Right atrium auricular region (tissue), 2 donors: ENCODE measurements at regions not wholly inside any gene's neighbourhood (a gene's known extent, or its start where the extent isn't known, plus 50 kb on each side); places are given as distances from the start of the nearest gene placed in this dataset.

ENCODE experiments used
- DNase-seq: peaks from one replicate; pipeline ENCODE4 v3.0.0-alpha.2; 2019; ENCODE audit warnings: low spot score
- H3K27ac ChIP-seq, 2 donors: fragments of 200-600 bp; sonication (generic); 1 replicate in 1 of 2; 2 replicates in 1 of 2; pipeline ENCODE4 v1.5.1; 2016 to 2019
- H3K27me3 ChIP-seq, 2 donors: fragments of 200-600 bp; sonication (generic); one replicate each; pipeline versions ENCODE4 v1.5.1 to v1.6.0; 2017 to 2019
- H3K36me3 ChIP-seq: fragments of 200-600 bp; sonication (generic); one replicate; pipeline ENCODE4 v1.5.1; 2016
- H3K4me1 ChIP-seq, 2 donors: fragments of 200-600 bp; sonication (generic); one replicate each; pipeline versions ENCODE4 v1.5.1 to v1.6.0; 2017 to 2019
- H3K4me3 ChIP-seq, 2 donors: fragments of 200-600 bp; sonication (generic); 1 replicate in 1 of 2; 2 replicates in 1 of 2; pipeline ENCODE4 v1.5.1; 2017 to 2019; ENCODE audit warnings: mild to moderate bottlenecking in 1 of 2, moderate library complexity in 1 of 2
- H3K9me3 ChIP-seq, 2 donors: fragments of 200-600 bp; sonication (generic); one replicate each; pipeline ENCODE4 v1.5.1; 2019
- TF ChIP-seq, protein P1 (sequence below), 2 donors: fragments of 200-600 bp; sonication (generic); IDR thresholded peaks; one replicate each; pipeline ENCODE4 v1.5.1; 2019; ENCODE audit warnings: antibody characterized with exemption in 2 of 2

DNA sequence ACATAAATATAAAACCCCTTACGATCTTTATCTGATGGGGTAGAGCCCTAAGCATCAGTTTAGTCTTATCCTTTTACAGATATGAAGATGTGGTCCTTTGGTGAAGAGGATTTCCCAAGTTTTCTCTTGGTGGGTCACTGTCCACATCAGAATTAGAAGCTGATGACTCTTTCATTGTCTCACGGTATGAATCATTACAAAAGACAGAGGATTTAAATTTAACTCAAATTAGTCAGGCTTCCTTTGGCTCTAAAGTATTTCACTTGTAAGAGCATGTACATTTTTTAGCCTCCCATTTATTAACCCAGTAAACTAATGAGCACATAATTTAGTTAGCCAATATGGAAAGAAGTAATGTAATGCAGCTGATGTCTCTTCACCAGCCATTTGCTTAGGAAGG is 49.9 kb upstream of the TMEM26 start:
- H3K27me3 ChIP-seq, result no peaks in the 10 kb centered on the region
- no peak overlapping the region for H3K27ac ChIP-seq
- no peak for DNase-seq
- no peaks in the 10 kb centered on the region for H3K36me3 ChIP-seq
- no peak overlapping the region for H3K4me3 ChIP-seq
- no peaks in the 10 kb centered on the region for H3K9me3 ChIP-seq
- no peaks in the 10 kb centered on the region for H3K4me1 ChIP-seq
- TF ChIP-seq, protein P1, sequence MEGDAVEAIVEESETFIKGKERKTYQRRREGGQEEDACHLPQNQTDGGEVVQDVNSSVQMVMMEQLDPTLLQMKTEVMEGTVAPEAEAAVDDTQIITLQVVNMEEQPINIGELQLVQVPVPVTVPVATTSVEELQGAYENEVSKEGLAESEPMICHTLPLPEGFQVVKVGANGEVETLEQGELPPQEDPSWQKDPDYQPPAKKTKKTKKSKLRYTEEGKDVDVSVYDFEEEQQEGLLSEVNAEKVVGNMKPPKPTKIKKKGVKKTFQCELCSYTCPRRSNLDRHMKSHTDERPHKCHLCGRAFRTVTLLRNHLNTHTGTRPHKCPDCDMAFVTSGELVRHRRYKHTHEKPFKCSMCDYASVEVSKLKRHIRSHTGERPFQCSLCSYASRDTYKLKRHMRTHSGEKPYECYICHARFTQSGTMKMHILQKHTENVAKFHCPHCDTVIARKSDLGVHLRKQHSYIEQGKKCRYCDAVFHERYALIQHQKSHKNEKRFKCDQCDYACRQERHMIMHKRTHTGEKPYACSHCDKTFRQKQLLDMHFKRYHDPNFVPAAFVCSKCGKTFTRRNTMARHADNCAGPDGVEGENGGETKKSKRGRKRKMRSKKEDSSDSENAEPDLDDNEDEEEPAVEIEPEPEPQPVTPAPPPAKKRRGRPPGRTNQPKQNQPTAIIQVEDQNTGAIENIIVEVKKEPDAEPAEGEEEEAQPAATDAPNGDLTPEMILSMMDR (IDR thresholded peaks at IDR 0.05), result no peak
